GDM1 (cell line): ENCODE measurements at regions not wholly inside any gene's neighbourhood (a gene's known extent, or its start where the extent isn't known, plus 50 kb on each side); places are given as distances from the start of the nearest gene placed in this dataset.

Experiments used
- DNase-seq: peaks from one replicate; lab custom pipeline; 2025; lab: John Stamatoyannopoulos, UW

DNA sequence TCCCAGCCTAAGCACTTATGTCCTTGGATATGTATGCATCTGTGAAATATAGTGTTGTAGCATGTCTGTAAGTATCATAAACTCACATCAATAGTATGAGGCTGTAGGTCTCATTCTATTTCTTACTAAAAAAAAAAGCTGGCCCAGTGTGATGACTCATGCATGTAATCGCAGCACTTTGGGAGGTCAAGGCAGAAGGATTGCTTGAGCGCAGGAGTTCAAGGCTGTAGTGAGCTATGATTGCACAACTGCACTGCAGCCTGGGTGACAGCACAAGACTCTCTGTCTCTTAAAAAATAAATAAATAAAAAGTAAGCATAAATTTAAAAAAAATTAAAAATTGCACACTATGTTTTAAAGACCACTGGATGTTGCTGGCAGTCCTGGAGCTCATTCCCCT, 79.1 kb upstream of the SPATA13 start:
- no peak for DNase-seq

DNA sequence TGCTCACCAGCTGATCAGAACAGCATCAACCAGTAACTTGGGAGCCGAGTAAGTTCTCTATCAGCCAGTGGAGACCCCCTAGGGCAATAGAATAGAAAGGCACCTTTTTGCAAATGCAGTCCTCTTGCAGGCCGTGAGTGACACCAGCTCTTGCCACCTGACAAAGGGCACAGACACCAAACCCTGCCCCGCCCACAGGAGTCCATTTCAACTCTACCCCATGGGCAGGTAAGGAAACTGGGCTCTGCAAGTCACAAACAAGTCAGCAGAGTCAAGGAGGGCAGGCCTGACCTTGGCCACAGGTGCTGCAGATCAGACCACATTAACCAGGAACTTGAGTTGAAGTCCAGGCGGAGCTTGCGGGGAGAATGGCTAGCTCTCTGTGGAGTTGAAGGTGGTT, 77.4 kb upstream of the SPATA13 start:
- DNase-seq, result no peak

DNA sequence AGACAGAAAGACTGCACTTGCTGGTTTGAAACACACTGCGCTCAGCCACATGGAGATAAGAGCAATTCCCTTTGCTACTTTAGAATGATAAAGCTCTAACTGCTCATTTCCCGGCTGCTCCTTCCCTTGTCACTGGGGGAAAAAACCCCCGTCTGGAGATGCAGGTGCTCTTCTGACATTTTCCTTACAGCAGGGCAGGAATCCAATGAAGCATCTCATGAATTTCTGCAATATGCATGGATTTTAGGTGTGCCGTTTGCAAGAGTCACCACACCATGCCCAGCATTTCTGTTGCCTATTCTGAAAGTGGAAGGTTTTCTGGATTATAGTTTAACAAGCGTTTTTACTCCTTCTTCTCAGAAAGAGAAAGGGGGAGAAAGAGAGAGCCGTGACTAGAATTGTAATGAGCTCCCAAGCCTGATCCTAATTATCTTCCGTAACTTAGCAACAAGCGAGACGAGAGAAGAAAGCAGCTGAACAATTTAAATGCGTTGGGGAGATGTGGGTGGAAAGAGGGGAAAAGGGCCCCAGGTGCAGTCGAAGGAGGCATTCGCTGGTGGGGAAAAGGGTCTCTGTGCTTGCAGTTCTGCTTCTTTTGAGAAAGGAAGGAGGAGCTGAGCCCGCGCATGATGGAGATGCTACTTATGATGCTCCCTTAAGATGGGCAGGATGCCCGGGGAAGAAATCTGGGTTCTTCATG, 76.6 kb upstream of the SPATA13 start:
- DNase-seq, result no peak

DNA sequence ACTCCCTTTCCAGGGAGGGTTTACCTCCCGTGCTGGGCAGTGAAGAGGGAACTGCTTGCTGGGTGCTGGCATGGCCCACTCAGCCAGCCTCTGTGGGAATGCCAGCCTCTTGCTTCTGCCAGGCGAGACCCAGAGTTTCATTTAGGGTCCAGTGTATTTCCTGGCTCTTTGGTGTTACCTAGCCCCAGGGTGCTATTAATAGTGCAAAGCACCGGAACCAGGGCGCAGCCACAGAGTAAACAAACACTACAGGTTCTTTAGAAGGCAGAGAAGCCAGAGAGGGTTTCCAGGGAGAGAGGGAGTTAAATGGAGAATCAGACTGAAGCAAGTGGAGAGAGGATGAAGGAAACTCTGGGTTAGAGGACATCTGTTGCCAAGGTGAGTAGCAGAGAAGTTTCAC, 74.9 kb upstream of the SPATA13 start:
- DNase-seq, result no peak

DNA sequence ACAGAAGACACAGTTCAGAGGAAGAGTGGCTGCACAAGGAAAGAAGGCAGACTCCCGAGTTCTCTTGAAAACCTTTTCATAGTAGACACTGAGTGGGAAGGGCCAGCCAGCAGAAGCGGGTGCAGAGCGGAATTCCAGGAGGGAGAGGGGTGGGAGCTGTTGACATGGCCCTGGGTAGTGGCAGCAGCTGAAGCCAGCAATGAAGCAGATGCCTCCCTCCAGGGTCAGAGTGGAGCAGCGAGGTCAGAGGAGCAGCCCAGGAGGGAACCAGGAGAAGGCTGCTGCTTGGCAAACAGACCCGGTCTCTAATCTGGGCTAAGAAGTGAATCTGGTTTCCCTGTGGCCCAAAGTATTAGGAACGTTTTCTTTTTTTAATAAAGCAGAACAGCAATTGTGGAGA, 73.9 kb upstream of the SPATA13 start:
- no peak for DNase-seq

DNA sequence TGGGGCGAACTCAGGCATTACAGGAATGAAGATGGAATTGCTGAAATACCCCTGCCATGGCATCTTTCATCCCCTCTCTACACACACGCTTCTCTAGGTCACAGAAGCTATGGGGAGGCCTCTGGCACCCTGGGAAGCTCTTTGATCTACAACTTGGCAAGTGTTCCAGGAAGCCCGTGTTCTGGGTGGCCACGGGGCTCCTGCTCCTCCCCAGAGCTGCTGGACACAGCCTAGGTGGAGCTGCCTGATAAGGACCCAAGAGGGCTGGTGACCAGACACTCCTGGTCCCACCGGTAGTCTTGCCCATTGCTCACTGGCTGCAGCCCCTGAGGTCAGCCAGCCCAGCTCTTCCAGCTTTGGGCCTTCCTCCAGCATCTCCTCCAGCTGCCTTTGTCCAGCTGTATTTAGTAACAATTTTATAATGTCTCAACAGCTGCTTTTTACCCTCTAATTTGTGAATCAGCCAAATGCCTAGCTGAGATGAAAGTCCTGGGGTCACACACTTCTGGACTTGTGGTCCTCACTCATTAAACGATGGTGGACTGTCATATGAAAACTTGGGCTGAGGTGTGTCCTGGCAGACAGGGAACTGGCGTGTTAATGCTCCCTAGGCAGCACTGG, 72.8 kb upstream of the SPATA13 start:
- DNase-seq, result no peak

DNA sequence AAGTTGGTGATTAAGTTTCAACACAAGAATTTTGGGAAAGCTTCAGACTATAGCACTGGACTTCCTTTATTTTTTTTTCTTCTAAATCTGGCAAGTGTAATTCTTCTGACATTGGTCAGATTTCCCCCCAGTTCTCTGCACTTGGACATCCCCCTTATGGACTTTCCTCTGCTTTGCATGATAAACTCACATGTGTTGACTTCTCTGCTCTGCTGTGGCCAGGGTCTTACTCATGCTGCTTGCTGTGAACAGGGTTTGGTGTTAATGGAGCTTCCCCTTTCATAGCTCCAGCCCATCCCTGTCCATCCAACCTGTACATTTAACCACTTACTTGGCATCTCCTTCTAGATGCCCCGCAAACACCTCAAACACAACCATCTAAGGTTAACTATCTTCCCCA, 70.5 kb upstream of the SPATA13 start:
- no peak for DNase-seq

DNA sequence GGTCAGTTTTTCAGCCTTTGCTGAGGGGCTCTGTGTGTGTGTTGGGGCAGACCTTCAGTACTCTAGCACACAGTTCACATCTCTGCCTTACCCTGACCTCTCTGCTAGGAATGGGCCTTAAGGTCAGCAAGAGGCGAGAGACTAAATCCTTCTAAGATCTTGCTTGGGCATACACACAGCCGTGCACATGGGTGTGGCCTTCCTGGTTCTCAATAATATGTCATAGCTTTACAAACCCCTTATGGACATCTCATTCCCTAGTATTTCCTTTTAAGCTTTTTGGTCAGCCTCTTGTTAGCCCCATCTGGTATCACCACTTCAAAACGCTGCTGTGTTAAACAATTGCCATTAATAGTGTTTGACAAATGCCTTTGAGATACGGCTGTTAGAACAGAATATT, 69.4 kb upstream of the SPATA13 start:
- DNase-seq, result no peak

DNA sequence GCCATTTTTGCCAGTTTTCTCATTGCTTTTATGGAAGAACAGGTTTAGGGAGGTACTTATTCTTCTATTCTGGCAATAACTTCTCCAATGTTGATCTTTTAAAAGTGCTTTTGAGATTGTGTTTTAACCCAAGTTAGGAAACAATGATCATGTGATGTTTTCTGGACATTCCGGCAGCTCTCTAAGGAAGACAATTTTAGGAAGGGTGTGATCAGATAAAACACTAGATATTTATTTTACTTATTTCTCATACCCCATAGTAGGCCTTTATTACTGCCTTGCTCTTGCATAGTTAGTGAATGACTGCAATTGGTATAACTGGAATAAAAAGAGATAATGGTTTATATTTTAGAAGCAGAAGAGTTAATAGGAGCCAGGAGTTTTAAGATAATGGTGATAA, 68.4 kb upstream of the SPATA13 start:
- no peak for DNase-seq

DNA sequence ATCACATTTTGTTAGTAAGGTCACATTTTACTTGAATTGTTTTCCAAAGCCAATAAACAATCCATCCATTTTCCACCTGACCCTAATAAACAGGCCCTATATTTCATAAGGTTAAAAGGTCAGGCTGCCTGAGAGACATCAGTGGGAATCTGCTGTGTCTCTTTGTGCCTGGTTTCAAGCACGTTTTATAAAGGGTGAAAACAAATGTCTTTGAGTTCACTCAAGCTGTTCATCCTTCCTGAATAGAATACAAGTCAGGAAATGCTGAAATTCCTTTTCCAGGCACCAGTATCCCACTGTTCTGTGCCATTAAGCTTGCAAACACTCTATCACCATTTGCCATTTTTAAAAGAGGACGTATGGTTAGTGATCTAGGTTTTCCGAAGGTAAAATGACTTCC, 67.5 kb upstream of the SPATA13 start:
- no peak for DNase-seq

DNA sequence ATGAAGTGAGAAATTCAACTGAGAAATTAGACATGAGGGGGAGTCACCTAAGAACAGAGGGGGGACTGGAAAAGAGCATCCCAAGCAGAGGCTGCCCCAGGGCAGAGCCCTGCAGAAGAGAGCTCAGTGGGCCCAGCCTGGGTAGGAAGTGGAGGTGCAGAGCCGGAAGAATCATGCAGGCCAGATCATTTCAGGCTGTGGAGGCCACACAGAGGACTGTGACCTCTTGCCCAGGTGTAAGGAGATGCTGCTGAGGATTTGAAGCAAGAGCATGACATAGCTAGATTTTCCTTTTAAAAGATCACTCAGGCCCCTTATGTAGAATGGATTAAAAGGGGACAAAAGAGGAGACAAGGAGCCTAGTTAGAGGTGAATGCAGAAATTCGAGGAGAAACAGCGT, 63.9 kb upstream of the SPATA13 start:
- no peak for DNase-seq

DNA sequence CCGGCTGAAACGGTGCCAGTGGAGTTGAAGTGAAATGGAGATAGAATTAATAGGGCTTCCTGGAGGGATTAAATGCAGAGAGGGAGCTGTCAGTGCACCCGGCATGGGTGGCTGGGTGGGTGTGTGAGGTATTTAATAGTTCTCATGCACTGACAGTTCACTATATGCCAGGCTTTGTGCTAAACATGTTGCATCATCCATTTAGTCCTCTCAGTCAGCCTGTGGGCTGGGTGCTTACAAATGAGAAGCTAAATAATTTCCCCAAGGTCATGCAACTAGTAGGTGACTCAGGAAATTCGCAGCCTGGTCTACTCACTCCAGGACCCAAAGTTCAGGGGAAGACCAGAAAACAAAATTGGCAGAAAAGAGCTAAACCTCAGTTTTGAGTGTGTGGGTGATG, 63.5 kb upstream of the SPATA13 start:
- DNase-seq, result no peak

DNA sequence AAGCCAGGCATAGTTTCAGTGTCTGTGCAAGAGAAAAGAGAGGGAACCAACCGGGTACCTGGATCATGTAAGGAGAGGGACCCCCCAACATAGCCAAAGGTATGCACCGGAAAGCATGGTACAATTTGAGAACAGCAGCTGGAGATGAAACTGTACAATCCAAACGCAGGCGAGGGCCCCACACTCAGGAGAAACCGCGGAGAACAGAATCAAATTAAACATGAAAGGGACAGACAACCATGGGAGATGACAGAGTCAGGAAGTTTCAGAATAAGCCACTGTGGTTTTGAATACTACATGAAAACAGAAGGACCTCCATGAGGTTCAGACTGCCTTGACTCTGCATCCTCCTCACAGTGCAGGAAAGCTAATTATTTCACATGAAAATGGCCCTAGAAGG, 62.9 kb upstream of the SPATA13 start:
- peak; percentile 31 for DNase-seq

DNA sequence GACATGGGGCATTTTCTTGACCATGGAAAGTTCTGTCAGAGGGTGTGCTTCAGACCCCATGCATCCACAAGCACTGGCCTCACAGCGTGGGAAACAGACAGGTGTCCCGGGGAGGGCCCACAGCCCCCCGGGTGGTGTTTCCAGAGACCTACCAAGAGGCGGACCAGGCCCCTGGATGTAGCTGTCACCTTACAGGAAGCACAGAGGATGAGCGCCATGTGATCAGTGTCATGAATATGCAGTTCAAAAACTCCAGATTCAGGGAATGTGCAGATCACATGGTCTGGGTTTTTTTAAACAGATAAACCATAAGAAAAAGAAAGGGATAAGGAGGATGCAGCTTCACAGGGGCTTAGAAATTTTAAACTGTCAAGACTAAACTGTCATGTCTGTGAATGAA, 61.0 kb upstream of the SPATA13 start:
- DNase-seq, result no peak

DNA sequence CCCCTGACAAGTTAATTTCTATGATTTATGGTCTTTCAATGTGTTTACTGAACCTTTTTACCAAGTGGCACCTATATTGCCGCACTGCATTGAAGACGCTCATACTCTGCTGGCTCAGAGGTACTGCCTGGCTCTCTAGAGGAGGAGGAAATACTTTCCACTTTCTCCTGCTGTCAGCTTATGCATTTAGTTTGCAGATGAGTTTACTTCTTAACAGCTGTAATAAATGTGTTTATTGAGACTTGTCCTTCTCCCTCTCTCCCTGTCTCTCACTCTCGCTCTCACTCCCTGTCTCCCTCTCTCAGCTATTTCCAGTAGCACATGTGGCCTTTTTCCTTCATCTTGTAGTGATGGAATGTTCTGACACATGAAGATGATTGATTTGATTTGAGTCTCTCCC, 60.3 kb upstream of the SPATA13 start:
- DNase-seq, result no peak

DNA sequence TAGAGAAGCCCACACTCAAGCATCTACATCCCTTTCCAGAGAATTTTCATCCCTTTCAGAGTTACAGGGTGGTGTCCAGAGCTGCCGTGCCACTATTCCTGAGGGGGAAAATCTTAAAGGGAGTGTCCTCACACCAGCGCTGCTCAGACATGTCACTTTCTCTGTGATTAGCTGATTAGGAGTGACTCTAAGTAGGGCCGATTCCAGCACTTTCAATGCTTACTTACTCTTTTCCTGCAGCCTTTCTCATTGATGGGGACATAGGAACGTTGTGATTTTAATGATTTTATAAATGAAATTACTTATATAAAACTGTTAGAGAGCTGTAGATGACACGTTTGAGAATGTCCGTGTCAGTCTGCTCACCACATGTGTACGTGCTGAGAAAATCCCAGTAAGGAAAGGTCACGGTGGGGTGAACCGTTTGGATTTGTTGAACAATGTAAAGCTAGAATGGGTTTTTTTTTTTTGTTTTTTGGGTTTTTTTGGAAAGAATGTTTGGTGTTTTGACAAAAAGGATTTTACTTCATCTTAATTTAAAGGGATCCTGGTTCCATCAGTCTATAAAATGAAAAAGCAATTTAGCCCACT, 56.6 kb upstream of the SPATA13 start:
- no peak for DNase-seq

DNA sequence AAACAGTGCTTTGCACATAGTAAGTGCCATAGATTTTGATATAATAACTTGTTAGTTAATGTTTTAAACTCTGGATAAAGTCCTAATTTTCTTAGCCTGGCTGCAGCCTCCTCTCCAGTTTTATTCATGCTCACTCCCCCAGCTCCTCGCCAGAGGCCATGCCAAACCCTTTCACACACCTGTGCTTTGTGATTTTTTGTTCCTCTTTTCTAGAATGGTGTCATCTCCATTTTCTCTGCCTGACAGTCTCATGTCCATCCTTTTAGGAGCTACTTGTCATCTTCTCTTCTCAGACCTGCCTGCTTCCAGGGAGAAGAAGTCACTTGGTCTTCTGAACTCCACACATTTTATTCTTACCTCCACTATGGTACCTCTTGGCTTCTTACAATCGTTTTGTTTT, 55.8 kb upstream of the SPATA13 start:
- no peak for DNase-seq

DNA sequence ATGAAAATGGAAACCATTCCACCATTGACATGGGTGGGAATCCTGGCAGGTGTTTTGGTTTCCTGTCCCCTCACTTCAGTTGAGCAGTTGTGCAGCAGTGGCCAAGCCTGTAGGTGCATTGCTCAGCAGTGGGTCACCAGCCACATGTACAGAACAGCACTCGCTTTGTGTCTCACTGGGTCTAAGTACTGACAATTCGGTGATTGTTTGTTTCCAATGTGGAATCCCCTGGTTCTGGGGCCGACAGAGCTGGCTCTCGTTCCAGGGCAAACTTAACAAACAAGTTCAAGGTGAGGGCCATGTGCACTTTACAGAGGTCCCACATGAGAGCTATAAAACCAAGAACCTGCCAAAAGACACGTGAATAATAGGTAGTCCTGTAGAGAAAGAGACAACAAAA, 54.1 kb upstream of the SPATA13 start:
- no peak for DNase-seq

DNA sequence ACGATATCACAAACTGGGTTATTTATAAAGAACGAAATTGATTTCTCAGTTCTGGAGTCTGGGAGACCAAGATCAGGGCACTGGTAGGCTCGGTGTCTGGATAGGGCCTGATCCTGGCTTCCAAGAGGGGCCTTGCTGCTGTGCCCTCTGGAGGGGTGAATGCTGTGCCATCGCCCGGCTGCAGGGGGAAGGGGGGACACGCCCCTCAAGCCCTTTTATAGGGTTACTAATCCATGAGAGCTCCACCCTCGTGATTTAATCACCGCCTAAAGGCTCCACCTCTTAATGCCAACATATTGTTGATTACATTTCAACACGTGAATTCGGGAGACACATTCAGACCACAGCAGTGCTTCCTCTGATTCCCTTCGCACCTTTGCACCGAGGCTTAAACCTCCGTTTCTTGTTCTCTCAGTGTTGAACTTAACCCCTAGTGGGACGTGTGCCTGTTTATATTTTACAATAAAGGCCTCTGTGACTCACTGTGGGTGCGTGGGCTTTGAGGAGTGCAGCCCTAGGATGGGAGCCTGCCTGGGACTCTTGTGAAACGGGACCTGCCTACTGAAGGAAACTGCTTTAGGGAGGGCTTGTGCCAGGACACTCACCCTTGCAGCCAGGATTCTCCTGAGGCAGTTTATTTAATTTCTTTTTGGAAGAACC, 52.4 kb upstream of the SPATA13 start:
- DNase-seq, result no peak

DNA sequence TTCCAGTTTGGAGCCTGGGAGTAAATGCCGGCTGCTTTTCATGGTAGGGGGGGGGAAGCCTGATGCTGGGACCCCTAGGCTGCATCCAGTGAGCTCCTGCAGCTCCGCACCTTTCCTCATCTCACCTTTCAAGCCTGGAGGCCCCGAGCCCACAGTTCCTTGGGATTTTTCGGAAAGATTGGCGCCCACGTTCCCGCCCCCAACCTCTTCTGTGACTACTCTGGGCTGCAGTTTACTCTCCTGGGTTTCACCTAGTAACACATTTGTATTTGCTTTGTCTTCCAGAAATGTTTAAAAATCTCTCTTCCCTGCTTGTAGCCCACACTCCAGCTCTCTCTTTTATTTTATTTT, 51.9 kb upstream of the SPATA13 start:
- no peak for DNase-seq

DNA sequence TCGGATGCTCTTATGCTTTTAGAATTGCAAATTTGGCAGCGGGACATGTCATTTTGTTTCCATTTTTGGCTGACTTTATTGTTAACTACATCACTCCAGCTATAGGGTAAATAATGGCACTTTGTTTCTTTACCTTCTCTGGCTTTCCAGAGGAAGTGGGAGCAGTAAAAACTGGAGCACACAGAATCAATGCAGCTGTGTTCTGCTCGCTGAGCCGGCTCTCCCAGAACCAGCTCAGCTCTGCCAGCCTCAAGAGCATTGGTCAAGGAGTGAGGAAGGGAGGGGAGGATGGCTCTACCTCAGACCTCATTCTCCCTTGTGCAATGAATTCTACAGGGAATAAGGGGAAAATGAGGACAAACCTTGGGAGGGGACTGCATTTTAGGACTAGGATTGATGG, 50.5 kb upstream of the SPATA13 start:
- no peak for DNase-seq
